GM12878 (cell line): ENCODE measurements at regions not wholly inside any gene's neighbourhood (a gene's known extent, or its start where the extent isn't known, plus 50 kb on each side); places are given as distances from the start of the nearest gene placed in this dataset.

Experiments used
- ATAC-seq: fragments of 200-7000 bp; cut with Tn5 transposase; 3 replicates; pipeline ENCODE4 v1.9.1; 2020; ENCODE audit warnings: mild to moderate bottlenecking, moderate library complexity
- BruUV-seq: library from RNA; stranded (reverse); fragments of 400-500 nt; replicated peaks from 2 replicates; lab custom pipeline; 2021; lab: Mats Ljungman, UMichigan
- CTCF ChIA-PET: fragments of 300-600 bp; sonication (Branson Sonifier 250); formaldehyde crosslinking; extraction: SDS; loops from one replicate; lab custom pipeline; 2021; ENCODE audit warnings: inconsistent platforms; lab: Yijun Ruan, JAX
- POLR2A ChIA-PET: fragments of 350-600 bp; formaldehyde crosslinking; extraction: SDS; loops from one replicate; lab custom pipeline; 2021; ENCODE audit warnings: inconsistent platforms; lab: Charles Lee
- RAD21 ChIA-PET: fragments of 300-600 bp; sonication (Branson Sonifier 250); formaldehyde crosslinking; loops from one replicate; lab custom pipeline; 2023; ENCODE audit warnings: antibody characterized with exemption; ENCODE audit not compliant: unreplicated experiment; lab: Charles Lee
- SMC1A ChIA-PET: fragments of 300-600 bp; sonication (Branson Sonifier 250); formaldehyde crosslinking; loops from one replicate; lab custom pipeline; 2023; ENCODE audit not compliant: unreplicated experiment, uncharacterized antibody; lab: Charles Lee
- DNase-seq: peaks from one replicate; pipeline ENCODE4 v3.0.0-alpha.2; 2011; ENCODE audit warnings: low read depth, low spot score
- FAIRE-seq: peaks from 3 replicates; lab custom pipeline; 2011; peaks lifted over from hg19 to GRCh38; lab: Jason Lieb, UNC
- H2AFZ ChIP-seq: 2 replicates; pipeline ENCODE4 v1.6.0; 2011; ENCODE audit warnings: low read depth, low read length, control low read depth; ENCODE audit not compliant: control insufficient read depth
- H3K27ac ChIP-seq: 2 replicates; pipeline ENCODE4 v1.5.1; 2011; ENCODE audit warnings: control low read depth; ENCODE audit not compliant: control insufficient read depth, insufficient read depth
- H3K27me3 ChIP-seq, 2 experiments: replicated peaks in 1 of 2; 2 replicates each; pipeline versions ENCODE4 v1.6.0 to v1.6.1; 2011; ENCODE audit warnings: low read length in 1 of 2; ENCODE audit not compliant: control insufficient read depth in 2 of 2, insufficient read depth in 2 of 2
- H3K36me3 ChIP-seq, 2 experiments: 2 replicates each; pipeline ENCODE4 v1.5.1; 2011; ENCODE audit warnings: low read length in 1 of 2; ENCODE audit not compliant: control insufficient read depth in 2 of 2, insufficient read depth in 2 of 2
- H3K4me1 ChIP-seq: 2 replicates; pipeline ENCODE4 v1.6.1; 2011; ENCODE audit warnings: mild to moderate bottlenecking, low read length, moderate library complexity, mixed read lengths; ENCODE audit not compliant: control insufficient read depth, insufficient read depth
- H3K4me2 ChIP-seq: 2 replicates; pipeline ENCODE4 v1.6.0; 2011; ENCODE audit warnings: control low read depth; ENCODE audit not compliant: control insufficient read depth, insufficient read depth
- H3K4me3 ChIP-seq: fragments of 200-600 bp; sonication (generic); 2 replicates; pipeline ENCODE4 v1.5.1; 2016
- H3K79me2 ChIP-seq: 2 replicates; pipeline ENCODE4 v1.6.0; 2011; ENCODE audit warnings: low read length; ENCODE audit not compliant: control insufficient read depth, insufficient read depth
- H3K9ac ChIP-seq: 2 replicates; pipeline ENCODE4 v1.8.0; 2011; ENCODE audit warnings: low read length, control low read depth, mixed read lengths; ENCODE audit not compliant: control insufficient read depth, insufficient read depth
- H3K9me3 ChIP-seq: replicated peaks from 3 replicates; pipeline ENCODE4 v1.5.1; 2011; ENCODE audit warnings: mild to moderate bottlenecking, low read length; ENCODE audit not compliant: control insufficient read depth, insufficient read depth
- H4K20me1 ChIP-seq: 2 replicates; pipeline ENCODE4 v1.6.0; 2011; ENCODE audit not compliant: control insufficient read depth, insufficient read depth
- BRCA1 ChIP-seq: IDR thresholded peaks from 2 replicates; pipeline ENCODE4 v1.6.1; 2011; ENCODE audit warnings: low read depth, low read length, improper control_type of control experiment
- CBX5 ChIP-seq: sonication (generic); IDR thresholded peaks from 2 replicates; pipeline ENCODE4 v1.6.1; 2016; ENCODE audit warnings: low read depth, moderate library complexity, mild to moderate bottlenecking, inconsistent platforms
- MAX ChIP-seq: IDR thresholded peaks from 2 replicates; pipeline ENCODE4 v1.6.1; 2012; ENCODE audit warnings: low read depth, low read length, improper control_type of control experiment
- MLLT1 ChIP-seq: fragments of 450-650 bp; IDR thresholded peaks from 2 replicates; pipeline ENCODE4 v1.6.1; 2016; ENCODE audit warnings: mild to moderate bottlenecking
- NRF1 ChIP-seq: conservative IDR thresholded peaks from 2 replicates; pipeline ENCODE4 v1.6.1; 2011; ENCODE audit warnings: mild to moderate bottlenecking, low read depth, low read length, improper control_type of control experiment
- SIX5 ChIP-seq: IDR thresholded peaks from 2 replicates; pipeline ENCODE4 v1.6.1; 2011; ENCODE audit warnings: mild to moderate bottlenecking, low read depth, low read length, moderate library complexity; ENCODE audit not compliant: severe bottlenecking
- STAT3 ChIP-seq: IDR thresholded peaks from 2 replicates; pipeline ENCODE4 v1.6.1; 2011; ENCODE audit warnings: low read depth, low read length, improper control_type of control experiment
- SUZ12 ChIP-seq: fragments of 200-600 bp; sonication (generic); IDR thresholded peaks from one replicate; pipeline ENCODE4 v1.6.1; 2018; ENCODE audit warnings: antibody characterized with exemption, mild to moderate bottlenecking; ENCODE audit not compliant: unreplicated experiment
- ZNF384 ChIP-seq: IDR thresholded peaks from 2 replicates; pipeline ENCODE4 v1.6.1; 2012; ENCODE audit warnings: low read depth, mild to moderate bottlenecking, low read length, improper control_type of control experiment, borderline replicate concordance
- ZNF622 ChIP-seq: fragments of 450-650 bp; IDR thresholded peaks from 2 replicates; pipeline ENCODE4 v1.6.1; 2017; ENCODE audit warnings: mild to moderate bottlenecking, inconsistent platforms
- WGBS: methylation state at CpG from one replicate; pipeline ENCODE4 v1.1.6; 2016; ENCODE audit warnings: low lambda C conversion rate; ENCODE audit not compliant: insufficient replicate concordance, insufficient coverage; ENCODE audit errors: missing lambda C conversion rate; 5-methylcytosine and 5-hydroxymethylcytosine counted together
- in situ Hi-C: fragments of 300-500 bp; cut with MboI; formaldehyde crosslinking; loops from 9 replicates; pipeline ENCODE4 v1.14.3; 2018; ENCODE audit warnings: mixed read lengths
- intact Hi-C: fragments of 100-400 bp; cut with micrococcal nuclease; formaldehyde crosslinking; loops from one replicate; pipeline ENCODE4 v1.14.2; 2022; ENCODE audit not compliant: unreplicated experiment

GRCh38 chr2:22596306-22596705, 788.7 kb upstream of the KLHL29 start (continued):
- TF ChIP-seq ZNF622 (no peak), NRF1 (no peak)

- DNase-seq (no peak), ATAC-seq (no peak), FAIRE-seq (no peak)
- H4K20me1 ChIP-seq, result no peaks in the 10 kb centered on the region
- H3K9ac ChIP-seq, result no peak overlapping the region
- intact Hi-C loops (no loop called here), in situ Hi-C loops (no loop called here)
- ChIA-PET SMC1A (no interaction called here), RAD21 (no interaction called here), POLR2A (no interaction called here), CTCF (no interaction called here)
- no peak overlapping the region for H2AFZ ChIP-seq
- no TSS peak for BruUV-seq
- H3K4me2 ChIP-seq, result no peak overlapping the region
- H3K9me3 ChIP-seq, result no peaks in the 10 kb centered on the region
- no peak overlapping the region for H3K4me3 ChIP-seq
- H3K27ac ChIP-seq, result no peak overlapping the region
- no peaks in the 10 kb centered on the region for H3K79me2 ChIP-seq
- WGBS, result 0% methylated on average over 2 of the region's 2 CpGs
- no peaks in the 10 kb centered on the region for H3K27me3 ChIP-seq
- TF ChIP-seq STAT3, result no peak
- no peak for TF ChIP-seq MAX
- no peak for TF ChIP-seq ZNF384
- no peak for TF ChIP-seq SUZ12
- no peak for TF ChIP-seq MLLT1
- no peak for TF ChIP-seq BRCA1
- no peak for TF ChIP-seq CBX5
- TF ChIP-seq SIX5, result no peak
- TF ChIP-seq, all 136 proteins: peak for 0
- Histone ChIP-seq H3K4me1 (no peaks in the 10 kb centered on the region), H3K36me3 (no peaks in the 10 kb centered on the region)
These were observed 784.8 kb upstream of the KLHL29 start for GRCh38 chr2:22600156-22600555.
